CD4-positive, alpha-beta memory T cell (primary cell): ENCODE measurements at regions not wholly inside any gene's neighbourhood (a gene's known extent, or its start where the extent isn't known, plus 50 kb on each side); places are given as distances from the start of the nearest gene placed in this dataset.

Source experiments
- CTCF ChIA-PET: fragments of 350-600 bp; sonication (Branson Sonifier 250); formaldehyde crosslinking; loops from one replicate; lab custom pipeline; 2021; ENCODE audit warnings: inconsistent platforms; ENCODE audit not compliant: partially characterized antibody; lab: Charles Lee
- POLR2A ChIA-PET: fragments of 350-600 bp; sonication (Branson Sonifier 250); formaldehyde crosslinking; loops from one replicate; lab custom pipeline; 2021; ENCODE audit not compliant: partially characterized antibody; lab: Charles Lee
- DNase-seq, 5 donors: peaks; one replicate each; pipeline versions ENCODE4 v3.0.0 to v3.0.0-alpha.2; 2020 to 2022; ENCODE audit warnings: mixed read lengths in 1 of 5
- H3K27ac ChIP-seq: one replicate; pipeline ENCODE4 v1.7.0; 2013; ENCODE audit warnings: low read depth, low read length
- H3K27me3 ChIP-seq: 2 replicates; pipeline ENCODE4 v1.7.0; 2013; ENCODE audit warnings: mild to moderate bottlenecking, low read length, moderate library complexity; ENCODE audit not compliant: insufficient read depth
- H3K36me3 ChIP-seq: 2 replicates; pipeline ENCODE4 v1.7.0; 2013; ENCODE audit warnings: mild to moderate bottlenecking, low read length, moderate library complexity; ENCODE audit not compliant: insufficient read depth
- H3K4me1 ChIP-seq: 2 replicates; pipeline ENCODE4 v1.7.0; 2013; ENCODE audit warnings: mild to moderate bottlenecking, low read length, moderate library complexity; ENCODE audit not compliant: insufficient read depth
- H3K4me3 ChIP-seq, 2 donors: one replicate each; pipeline ENCODE4 v1.7.0; 2013; ENCODE audit warnings: low read length in 2 of 2, mild to moderate bottlenecking in 1 of 2
- H3K9me3 ChIP-seq, 2 donors: one replicate each; pipeline ENCODE4 v1.7.0; 2013; ENCODE audit warnings: low read length in 2 of 2, control low read depth in 1 of 2; ENCODE audit not compliant: control insufficient read depth in 1 of 2
- H3K27ac Mint-ChIP-seq, 7 donors: one replicate each; pipeline ENCODE4 v1.8.0; 2020 to 2021; ENCODE audit warnings: mixed read lengths in 7 of 7, mild to moderate bottlenecking in 6 of 7, inconsistent platforms in 3 of 7, moderate library complexity in 3 of 7
- H3K27me3 Mint-ChIP-seq, 2 donors: one replicate each; pipeline ENCODE4 v1.8.0; 2020 to 2021; ENCODE audit warnings: mixed read lengths in 2 of 2
- H3K36me3 Mint-ChIP-seq, 2 donors: one replicate each; pipeline ENCODE4 v1.8.0; 2020 to 2021; ENCODE audit warnings: mixed read lengths in 2 of 2, inconsistent platforms in 1 of 2, mild to moderate bottlenecking in 1 of 2
- H3K4me1 Mint-ChIP-seq, 4 donors: one replicate each; pipeline ENCODE4 v1.8.0; 2020 to 2021; ENCODE audit warnings: mixed read lengths in 4 of 4, mild to moderate bottlenecking in 1 of 4
- H3K4me3 Mint-ChIP-seq, 8 donors: one replicate each; pipeline ENCODE4 v1.8.0; 2020 to 2021; ENCODE audit warnings: mixed read lengths in 8 of 8, mild to moderate bottlenecking in 7 of 8, moderate library complexity in 6 of 8, inconsistent platforms in 3 of 8
- H3K9me3 Mint-ChIP-seq, 8 donors: one replicate each; pipeline ENCODE4 v1.8.0; 2020 to 2021; ENCODE audit warnings: mixed read lengths in 8 of 8, mild to moderate bottlenecking in 5 of 8, inconsistent platforms in 3 of 8, moderate library complexity in 1 of 8
- intact Hi-C: fragments of 100-400 bp; cut with micrococcal nuclease; formaldehyde crosslinking; loops from one replicate; pipeline ENCODE4 v1.15.1; 2023

DNA sequence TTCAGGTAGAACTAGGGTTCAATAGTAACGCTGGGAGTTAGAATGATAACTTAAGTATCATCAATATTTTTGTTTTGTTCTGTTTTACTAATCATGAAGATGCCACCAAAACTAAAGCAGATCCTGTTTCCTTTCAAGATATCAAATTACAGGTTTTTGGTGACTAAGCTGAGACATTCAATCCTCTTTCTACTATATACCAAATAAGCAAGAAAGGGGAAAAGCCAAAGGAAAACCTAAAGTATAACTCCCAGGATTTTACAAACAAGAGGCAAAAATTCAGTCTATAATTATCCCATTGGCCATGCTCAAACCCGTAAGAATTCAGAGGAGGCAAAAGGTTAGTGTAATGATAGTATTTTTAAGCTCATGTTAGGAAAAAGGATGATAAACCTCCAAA lies 175.2 kb upstream of the CCDC150 start:
- Mint-ChIP-seq H3K4me3 (no peak overlapping the region), H3K4me1 (peaks cover 7 to 9% (median 8%) of the 10 kb centered on the region in 4 donors), H3K27ac (no peak overlapping the region), H3K9me3 (peaks cover 0 to 5% (median 0%) of the 10 kb centered on the region in 8 donors), H3K27me3 (peaks cover 28 to 32% of the 10 kb centered on the region in 2 donors), H3K36me3 (no peaks in the 10 kb centered on the region)
- Histone ChIP-seq H3K4me3 (no peak overlapping the region), H3K27me3 (peaks cover 4% of the 10 kb centered on the region), H3K36me3 (no peaks in the 10 kb centered on the region), H3K9me3 (no peaks in the 10 kb centered on the region), H3K4me1 (peaks cover 5% of the 10 kb centered on the region), H3K27ac (no peak overlapping the region)
- CTCF ChIA-PET, result interaction anchor here (1.1 kb wide), 1 partner anchor 11 kb away, joined by 4 read pairs; no protein-coding TSS in a partner anchor
- intact Hi-C loops, result no loop called here
- POLR2A ChIA-PET, result no interaction called here
- no peak for DNase-seq

- H3K9me3 ChIP-seq, result no peaks in the 10 kb centered on the region
- H3K27ac ChIP-seq, result no peak overlapping the region
- H3K4me1 Mint-ChIP-seq, result peaks cover 0 to 2% (median 0%) of the 10 kb centered on the region in 4 donors
- H3K4me1 ChIP-seq, result no peaks in the 10 kb centered on the region
- H3K36me3 ChIP-seq, result no peaks in the 10 kb centered on the region
- intact Hi-C loops, result no loop called here
- no peak overlapping the region for H3K27ac Mint-ChIP-seq
- H3K36me3 Mint-ChIP-seq, result no peaks in the 10 kb centered on the region
- ChIA-PET CTCF (no interaction called here), POLR2A (no interaction called here)
- peaks cover 17 to 19% of the 10 kb centered on the region in 2 donors for H3K27me3 Mint-ChIP-seq
- no peak overlapping the region for H3K4me3 Mint-ChIP-seq
- peaks cover 0 to 5% (median 0%) of the 10 kb centered on the region in 8 donors for H3K9me3 Mint-ChIP-seq
- H3K4me3 ChIP-seq, result no peak overlapping the region
- H3K27me3 ChIP-seq, result peaks cover under 1% of the 10 kb centered on the region
- DNase-seq, result no peak
Measured at GRCh38 chr2:196466581-196466980, 172.9 kb upstream of the CCDC150 start.

GRCh38 chr2:196468394-196468793 lies 171.1 kb upstream of the CCDC150 start:
- Histone ChIP-seq H3K4me1 (no peaks in the 10 kb centered on the region), H3K27ac (no peak overlapping the region), H3K9me3 (no peaks in the 10 kb centered on the region), H3K4me3 (no peak overlapping the region), H3K36me3 (no peaks in the 10 kb centered on the region), H3K27me3 (no peaks in the 10 kb centered on the region)
- Mint-ChIP-seq H3K27ac (no peak overlapping the region), H3K9me3 (peaks cover 0 to 2% (median 0%) of the 10 kb centered on the region in 8 donors), H3K4me3 (no peak overlapping the region), H3K27me3 (peaks cover 14 to 17% of the 10 kb centered on the region in 2 donors), H3K36me3 (no peaks in the 10 kb centered on the region), H3K4me1 (peaks cover 0 to 2% (median 0%) of the 10 kb centered on the region in 4 donors)
- POLR2A ChIA-PET, result no interaction called here
- intact Hi-C loops, result no loop called here
- DNase-seq, result no peak
- CTCF ChIA-PET, result no interaction called here

GRCh38 chr2:196473617-196474016 lies 165.9 kb upstream of the CCDC150 start:
- intact Hi-C loops, result no loop called here
- Histone ChIP-seq H3K27ac (no peak overlapping the region), H3K27me3 (no peaks in the 10 kb centered on the region), H3K36me3 (no peaks in the 10 kb centered on the region), H3K4me3 (no peak overlapping the region), H3K9me3 (no peaks in the 10 kb centered on the region), H3K4me1 (no peaks in the 10 kb centered on the region)
- Mint-ChIP-seq H3K36me3 (no peaks in the 10 kb centered on the region), H3K9me3 (no peaks in the 10 kb centered on the region), H3K27ac (no peak overlapping the region), H3K27me3 (peaks cover 11% of the 10 kb centered on the region in 2 donors), H3K4me3 (no peak overlapping the region), H3K4me1 (no peaks in the 10 kb centered on the region)
- ChIA-PET CTCF (no interaction called here), POLR2A (no interaction called here)
- no peak for DNase-seq

- H3K27me3 Mint-ChIP-seq, result peaks cover 8 to 15% of the 10 kb centered on the region in 2 donors
- Histone ChIP-seq H3K27ac (no peak overlapping the region), H3K4me1 (no peaks in the 10 kb centered on the region), H3K36me3 (no peaks in the 10 kb centered on the region), H3K9me3 (no peaks in the 10 kb centered on the region), H3K27me3 (no peaks in the 10 kb centered on the region), H3K4me3 (no peak overlapping the region)
- DNase-seq, result no peak
- H3K9me3 Mint-ChIP-seq, result no peaks in the 10 kb centered on the region
- intact Hi-C loops, result no loop called here
- H3K27ac Mint-ChIP-seq, result no peak overlapping the region
- no peaks in the 10 kb centered on the region for H3K36me3 Mint-ChIP-seq
- no peaks in the 10 kb centered on the region for H3K4me1 Mint-ChIP-seq
- POLR2A ChIA-PET, result no interaction called here
- CTCF ChIA-PET, result no interaction called here
- no peak overlapping the region for H3K4me3 Mint-ChIP-seq
Measured at GRCh38 chr2:196475611-196476010, 163.9 kb upstream of the CCDC150 start.

DNA sequence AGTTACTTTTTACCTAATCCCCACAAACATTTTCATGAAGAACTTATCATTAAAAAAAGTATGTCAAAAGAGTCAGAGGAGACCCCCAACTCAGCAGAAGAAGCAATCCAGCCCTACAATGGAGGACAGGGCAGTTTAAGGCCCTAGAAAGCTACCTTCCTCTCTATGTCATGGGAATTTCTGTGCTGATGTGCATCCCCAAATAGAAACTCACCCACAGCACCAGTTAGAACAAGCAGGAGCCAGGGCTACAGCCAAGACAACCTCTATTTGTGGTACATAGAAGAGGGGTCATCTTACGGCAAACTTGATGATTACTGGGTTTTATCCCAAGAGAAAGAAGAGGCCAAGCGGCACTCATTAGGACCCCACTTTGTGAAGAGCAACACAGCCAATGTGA lies 160.9 kb upstream of the CCDC150 start:
- ChIA-PET POLR2A (no interaction called here), CTCF (no interaction called here)
- H3K9me3 ChIP-seq, result no peaks in the 10 kb centered on the region

GRCh38 chr2:196479350-196479749 lies 160.2 kb upstream of the CCDC150 start:
- no peaks in the 10 kb centered on the region for H3K9me3 Mint-ChIP-seq
- no peak for DNase-seq
- no peaks in the 10 kb centered on the region for H3K4me1 Mint-ChIP-seq
- Histone ChIP-seq H3K27ac (no peak overlapping the region), H3K36me3 (no peaks in the 10 kb centered on the region), H3K27me3 (no peaks in the 10 kb centered on the region), H3K4me1 (no peaks in the 10 kb centered on the region), H3K4me3 (no peak overlapping the region), H3K9me3 (no peaks in the 10 kb centered on the region)
- H3K27ac Mint-ChIP-seq, result no peak overlapping the region
- H3K36me3 Mint-ChIP-seq, result no peaks in the 10 kb centered on the region
- intact Hi-C loops, result no loop called here
- peaks cover 6 to 23% of the 10 kb centered on the region in 2 donors for H3K27me3 Mint-ChIP-seq
- POLR2A ChIA-PET, result no interaction called here
- no peak overlapping the region for H3K4me3 Mint-ChIP-seq
- CTCF ChIA-PET, result no interaction called here

More for the DNA sequence above, 160.9 kb upstream of the CCDC150 start:
- Histone ChIP-seq H3K27me3 (no peaks in the 10 kb centered on the region), H3K4me1 (no peaks in the 10 kb centered on the region), H3K36me3 (no peaks in the 10 kb centered on the region), H3K4me3 (no peak overlapping the region), H3K27ac (no peak overlapping the region)
- H3K4me3 Mint-ChIP-seq, result no peak overlapping the region
- peaks cover 6 to 23% of the 10 kb centered on the region in 2 donors for H3K27me3 Mint-ChIP-seq
- H3K36me3 Mint-ChIP-seq, result no peaks in the 10 kb centered on the region
- H3K9me3 Mint-ChIP-seq, result no peaks in the 10 kb centered on the region
- intact Hi-C loops, result no loop called here
- no peaks in the 10 kb centered on the region for H3K4me1 Mint-ChIP-seq
- no peak for DNase-seq
- H3K27ac Mint-ChIP-seq, result no peak overlapping the region
